GM20000 (cell line): ENCODE measurements at regions not wholly inside any gene's neighbourhood (a gene's known extent, or its start where the extent isn't known, plus 50 kb on each side); places are given as distances from the start of the nearest gene placed in this dataset.
"Not testable (repeated sequence)": the region's sequence is repeated elsewhere in the genome, so short reads cannot be mapped to it uniquely, and the experiment has no call there.

Experiments used
- DNase-seq: peaks from one replicate; pipeline ENCODE4 v3.0.0; 2012; ENCODE audit warnings: low spot score
- CTCF ChIP-seq: IDR thresholded peaks from 2 replicates; pipeline ENCODE4 v1.5.1; 2012; ENCODE audit warnings: mild to moderate bottlenecking, control low read depth; ENCODE audit errors: extremely low read depth, missing control alignments

GRCh38 chr5:39755986-39756385 is 331.2 kb upstream of the DAB2 start:
- no peak for TF ChIP-seq CTCF

GRCh38 chr5:39755452-39755851 is 330.7 kb upstream of the DAB2 start:
- TF ChIP-seq CTCF, result no peak

More at GRCh38 chr5:39755986-39756385, 331.2 kb upstream of the DAB2 start:
- no peak for DNase-seq

GRCh38 chr5:39753747-39754146 is 329.0 kb upstream of the DAB2 start:
- not testable (repeated sequence) for DNase-seq

More at GRCh38 chr5:39755452-39755851, 330.7 kb upstream of the DAB2 start:
- no peak for DNase-seq

GRCh38 chr5:39750661-39751060 is 325.9 kb upstream of the DAB2 start:
- TF ChIP-seq CTCF, result no peak
- no peak for DNase-seq

- TF ChIP-seq CTCF, result no peak
- DNase-seq, result no peak
Observed at GRCh38 chr5:39742916-39743315, 318.1 kb upstream of the DAB2 start.

- no peak for DNase-seq
- TF ChIP-seq CTCF, result no peak
Observed at GRCh38 chr5:39740404-39740803, 315.6 kb upstream of the DAB2 start.

GRCh38 chr5:39732166-39732565 is 307.4 kb upstream of the DAB2 start:
- TF ChIP-seq CTCF, result no peak
- DNase-seq, result no peak

- no peak for DNase-seq
- TF ChIP-seq CTCF, result no peak
Observed at GRCh38 chr5:39730699-39731098, 305.9 kb upstream of the DAB2 start.
